Hindlimb muscle (tissue), 1 donor: ENCODE measurements at regions not wholly inside any gene's neighbourhood (a gene's known extent, or its start where the extent isn't known, plus 50 kb on each side); places are given as distances from the start of the nearest gene placed in this dataset.

ENCODE experiments used
- DNase-seq: peaks from one replicate; pipeline ENCODE4 v3.0.0-alpha.2; 2013

DNA sequence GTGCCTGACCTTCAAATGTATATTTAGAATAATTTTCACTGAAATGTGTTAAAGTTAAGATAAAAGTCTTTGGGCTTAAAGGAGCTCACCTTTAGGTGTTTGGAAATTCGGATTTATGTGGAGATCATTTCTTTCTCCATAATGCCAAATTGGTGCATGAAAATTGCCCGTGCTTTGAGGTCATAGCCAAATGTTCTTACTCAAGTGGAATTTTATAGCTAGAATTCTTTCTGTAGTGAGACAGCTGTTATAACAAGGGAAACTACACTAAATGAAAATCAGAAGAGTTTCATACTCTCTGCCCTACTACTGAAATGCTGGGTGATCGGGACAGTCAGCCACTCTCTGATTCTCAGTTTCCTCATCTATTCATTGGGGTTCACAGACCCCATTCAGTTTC lies 89.5 kb upstream of the DBX1 start:
- DNase-seq, result no peak

DNA sequence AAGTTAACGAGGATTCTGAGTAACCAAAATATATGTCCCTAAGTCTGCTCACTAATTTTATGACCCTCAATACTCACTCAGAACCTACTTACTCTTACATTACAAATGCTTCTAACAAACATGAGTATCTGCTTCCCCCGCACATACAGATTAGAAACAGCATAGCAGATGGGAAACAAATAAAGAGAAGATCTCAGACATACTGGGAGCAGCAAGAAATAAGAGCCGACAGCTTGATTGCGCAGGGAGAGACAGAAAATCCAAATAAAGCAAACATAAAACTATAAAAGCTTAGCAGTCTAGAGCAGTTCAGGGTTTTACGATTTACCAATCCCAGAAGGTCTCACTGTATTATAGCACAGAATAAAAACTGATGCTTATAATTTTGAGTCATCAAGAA lies 89.1 kb upstream of the DBX1 start:
- no peak for DNase-seq

DNA sequence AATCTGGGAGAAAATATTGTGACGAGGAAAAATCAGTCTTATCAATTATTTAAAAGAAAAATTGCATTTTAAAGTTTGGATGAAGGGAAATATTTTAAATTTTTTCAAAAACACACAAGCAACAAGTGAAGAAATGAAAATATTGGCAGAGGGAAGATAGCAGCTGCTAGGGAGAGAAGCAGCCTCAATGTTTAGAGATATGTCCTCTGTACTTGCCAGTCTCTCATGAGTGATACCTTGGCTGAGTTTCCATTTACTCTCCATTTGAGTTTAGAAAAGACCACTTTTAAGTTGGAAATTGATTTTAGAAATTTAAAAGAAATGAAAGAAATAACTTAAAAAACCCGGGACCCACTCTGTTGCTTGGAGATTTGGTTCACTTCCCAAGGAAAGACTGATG lies 88.6 kb upstream of the DBX1 start:
- no peak for DNase-seq

GRCh38 chr11:20248121-20248772 lies 88.0 kb upstream of the DBX1 start:
- DNase-seq, result peak; percentile 13

DNA sequence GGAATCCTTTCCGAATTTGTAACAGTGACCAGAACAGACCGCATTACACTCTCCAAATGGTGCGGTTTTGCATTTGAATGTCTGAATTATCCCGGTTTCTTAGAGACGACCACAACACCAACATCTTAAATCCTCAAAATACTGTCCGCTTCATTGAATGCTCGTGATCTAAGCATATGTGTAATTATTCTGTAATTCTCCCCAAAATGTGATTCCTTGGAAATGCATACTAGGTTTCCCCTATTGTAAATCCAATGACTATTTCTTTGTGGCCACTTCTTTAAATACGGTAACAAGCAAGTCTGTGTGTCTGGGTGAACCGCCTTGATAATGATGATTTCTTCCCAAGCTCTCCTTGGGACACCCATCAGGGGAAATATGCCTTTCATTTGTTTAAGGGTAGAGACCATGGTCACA lies 87.3 kb upstream of the DBX1 start:
- no peak for DNase-seq

GRCh38 chr11:20243974-20244373 lies 83.7 kb upstream of the DBX1 start:
- DNase-seq, result no peak

DNA sequence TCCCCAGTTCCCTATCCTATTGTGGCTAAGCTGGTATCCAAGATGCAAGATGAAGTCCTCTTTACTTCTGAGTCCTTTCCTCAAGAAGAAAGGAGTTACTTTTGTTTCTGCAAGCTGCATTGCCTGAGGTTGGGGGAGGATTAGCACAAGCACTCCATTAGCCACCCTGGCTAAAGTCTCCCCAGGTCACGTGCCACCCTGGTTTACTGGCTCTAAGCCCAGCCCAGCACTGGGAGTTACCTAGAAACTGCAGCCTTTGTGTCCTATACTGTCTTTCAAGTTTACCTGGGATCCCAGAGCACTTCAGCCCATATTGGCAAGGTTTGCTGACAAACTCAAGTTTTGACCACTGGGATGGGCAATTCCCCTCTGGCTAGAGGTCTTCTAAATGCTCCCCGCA lies 78.4 kb upstream of the DBX1 start:
- no peak for DNase-seq

GRCh38 chr11:20235164-20235563 lies 74.9 kb upstream of the DBX1 start:
- no peak for DNase-seq

- DNase-seq, result peak; percentile 13
Measured at GRCh38 chr11:20227631-20228030, 67.4 kb upstream of the DBX1 start.

DNA sequence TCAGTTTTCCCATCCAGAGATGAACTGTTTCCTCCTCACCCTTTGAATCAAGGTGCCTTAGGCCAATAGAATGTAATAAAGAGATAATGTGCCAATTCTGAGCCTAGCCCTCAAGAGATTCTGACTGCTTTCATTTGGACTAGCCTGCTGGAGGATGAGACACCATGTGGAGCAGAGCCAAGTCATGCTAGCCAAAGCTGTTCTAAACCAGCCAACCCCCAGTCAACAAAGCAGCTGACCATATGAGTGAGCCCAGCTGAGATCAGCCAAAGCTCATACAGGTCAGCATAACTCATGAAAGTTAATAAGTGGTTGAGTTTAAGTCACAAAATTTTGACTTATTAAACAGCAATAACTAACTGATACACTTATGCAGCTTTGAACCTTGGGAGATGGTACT lies 66.7 kb upstream of the DBX1 start:
- peak; percentile 36 for DNase-seq

DNA sequence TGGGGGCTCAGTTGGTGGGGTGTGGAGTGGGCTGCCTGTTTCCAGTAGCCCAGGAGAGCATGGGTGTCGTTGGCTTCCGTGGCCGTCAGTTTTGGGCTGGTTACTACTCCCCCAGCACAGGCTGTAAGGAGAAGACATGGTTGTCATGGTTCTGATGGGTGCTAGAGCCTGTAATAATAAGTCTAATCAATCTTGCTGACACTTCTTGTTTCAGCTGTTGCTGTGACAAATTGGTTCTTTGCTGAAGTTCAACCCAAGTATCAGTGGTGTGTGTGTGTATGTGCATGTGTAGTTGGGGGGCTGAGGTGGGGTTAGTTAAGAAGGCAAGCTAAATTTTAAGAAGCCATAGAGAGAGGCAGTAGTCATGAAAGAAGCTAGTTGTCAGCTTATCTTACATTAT lies 61.3 kb upstream of the DBX1 start:
- DNase-seq, result no peak

DNA sequence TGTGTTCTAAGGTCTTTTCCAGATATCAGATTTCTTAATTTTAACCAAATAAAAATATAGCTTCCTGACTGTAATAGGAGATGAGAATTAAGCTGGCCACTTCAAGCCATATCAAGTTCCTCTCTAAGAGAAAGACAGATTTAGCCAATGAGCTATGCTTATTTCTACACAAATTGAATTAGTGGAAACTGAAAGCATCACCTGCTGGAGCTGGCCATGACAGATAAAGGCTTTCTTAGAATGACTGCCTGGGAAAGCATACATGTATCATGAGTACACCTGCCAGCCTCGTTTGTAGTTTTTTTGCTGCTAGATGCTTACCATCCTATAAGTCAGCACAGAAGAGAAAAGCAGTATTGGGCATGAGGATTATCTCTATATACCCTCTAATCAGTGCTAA lies 53.5 kb upstream of the DBX1 start:
- no peak for DNase-seq

DNA sequence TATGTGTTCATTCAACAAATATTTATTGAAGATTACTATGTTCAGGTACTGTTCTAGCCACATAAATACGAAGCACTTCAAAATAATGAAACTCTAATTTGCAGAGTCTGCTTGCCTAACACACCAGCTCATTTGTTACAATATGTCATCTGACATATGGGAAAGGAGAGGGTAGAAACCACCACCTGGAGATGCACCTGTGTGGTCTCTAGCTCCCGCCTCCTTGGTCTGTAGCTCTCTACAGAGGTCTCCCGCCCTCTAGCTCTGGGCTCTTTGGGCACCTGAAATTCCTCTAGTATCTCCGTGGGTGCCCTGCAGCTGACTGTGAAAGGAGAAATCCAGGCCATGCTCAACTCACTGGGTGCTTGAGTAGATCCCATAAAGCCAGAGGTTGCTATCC lies 51.4 kb upstream of the DBX1 start:
- no peak for DNase-seq
